AG04449 (cell line): ENCODE measurements at regions not wholly inside any gene's neighbourhood (a gene's known extent, or its start where the extent isn't known, plus 50 kb on each side); places are given as distances from the start of the nearest gene placed in this dataset.
"Not testable (repeated sequence)": the region's sequence is repeated elsewhere in the genome, so short reads cannot be mapped to it uniquely, and the experiment has no call there.

Experiments used
- CTCF ChIA-PET: fragments of 350-600 bp; formaldehyde crosslinking; extraction: SDS; loops from one replicate; lab custom pipeline; 2021; ENCODE audit warnings: antibody characterized with exemption; lab: Yijun Ruan, JAX
- POLR2A ChIA-PET: fragments of 400-600, 350-600 bp; formaldehyde crosslinking; extraction: SDS; loops from one replicate; lab custom pipeline; 2020; ENCODE audit warnings: antibody characterized with exemption, inconsistent platforms; lab: Yijun Ruan, JAX
- DNase-seq: peaks from one replicate; pipeline ENCODE4 v3.0.0-alpha.2; 2010; ENCODE audit warnings: low read depth, low spot score
- H3K4me3 ChIP-seq: 2 replicates; pipeline ENCODE4 v1.5.1; 2011; ENCODE audit warnings: low read depth, mild to moderate bottlenecking, control low read depth, low read length
- CTCF ChIP-seq: IDR thresholded peaks from one replicate; pipeline ENCODE4 v1.5.1; 2011; ENCODE audit warnings: mild to moderate bottlenecking, moderate library complexity, low read length, control low read depth, inconsistent platforms; ENCODE audit not compliant: insufficient read depth; ENCODE audit errors: missing control alignments

GRCh38 chr11:23789200-23789853 is 707.5 kb upstream of the LUZP2 start:
- DNase-seq: no peak
- no peak for TF ChIP-seq CTCF
- POLR2A ChIA-PET: no interaction called here
- H3K4me3 ChIP-seq: no peak overlapping the region
- CTCF ChIA-PET: interaction anchor here (1.3 kb wide), 1 partner anchor 10 kb away, joined by 3 read pairs; no protein-coding TSS in a partner anchor

GRCh38 chr11:23789938-23790371 is 706.9 kb upstream of the LUZP2 start:
- no peak overlapping the region for H3K4me3 ChIP-seq
- POLR2A ChIA-PET: interaction anchor here (0.8 kb wide), 1 partner anchor 588 kb away, joined by 4 read pairs; no protein-coding TSS in a partner anchor
- TF ChIP-seq CTCF: no peak
- CTCF ChIA-PET: interaction anchor here (1.3 kb wide), 1 partner anchor 11 kb away, joined by 3 read pairs; no protein-coding TSS in a partner anchor
- no peak for DNase-seq

- H3K4me3 ChIP-seq: no peak overlapping the region
- POLR2A ChIA-PET: no interaction called here
- CTCF ChIA-PET: no interaction called here
- no peak for DNase-seq
- TF ChIP-seq CTCF: no peak
Observed at GRCh38 chr11:23797624-23798419, 699.0 kb upstream of the LUZP2 start.

- H3K4me3 ChIP-seq, DNase-seq, CTCF ChIA-PET, POLR2A ChIA-PET: not testable (repeated sequence)
Observed at GRCh38 chr11:23834306-23834705, 662.5 kb upstream of the LUZP2 start.

GRCh38 chr11:23836981-23837380 is 659.9 kb upstream of the LUZP2 start:
- CTCF ChIA-PET: no interaction called here
- no peak overlapping the region for H3K4me3 ChIP-seq
- DNase-seq: no peak
- no peak for TF ChIP-seq CTCF
- POLR2A ChIA-PET: no interaction called here

- H3K4me3 ChIP-seq: no peak overlapping the region
- ChIA-PET CTCF (no interaction called here), POLR2A (no interaction called here)
- no peak for TF ChIP-seq CTCF
- DNase-seq: no peak
Observed at GRCh38 chr11:23840872-23841271, 656.0 kb upstream of the LUZP2 start.
